Right kidney (tissue), 1 donor: ENCODE measurements at regions not wholly inside any gene's neighbourhood (a gene's known extent, or its start where the extent isn't known, plus 50 kb on each side); places are given as distances from the start of the nearest gene placed in this dataset.
"Not testable (repeated sequence)": the region's sequence is repeated elsewhere in the genome, so short reads cannot be mapped to it uniquely, and the experiment has no call there.

ENCODE experiments used
- DNase-seq: peaks from one replicate; pipeline ENCODE4 v3.0.0-alpha.2; 2016

GRCh38 chr2:164015328-164016123 is 279.7 kb upstream of the FIGN start:
- peak; percentile 31 for DNase-seq

GRCh38 chr2:164014791-164015190 is 279.0 kb upstream of the FIGN start:
- no peak for DNase-seq

GRCh38 chr2:164014068-164014731 is 278.4 kb upstream of the FIGN start:
- DNase-seq, result peak; percentile 21

GRCh38 chr2:164012581-164012980 is 276.8 kb upstream of the FIGN start:
- DNase-seq, result no peak

- no peak for DNase-seq
Measured at GRCh38 chr2:164009756-164010337, 274.0 kb upstream of the FIGN start.

- no peak for DNase-seq
Measured at GRCh38 chr2:164008752-164009151, 272.9 kb upstream of the FIGN start.

- no peak for DNase-seq
Measured at GRCh38 chr2:164006704-164007103, 270.9 kb upstream of the FIGN start.

- DNase-seq, result no peak
Measured at GRCh38 chr2:164000176-164000575, 264.4 kb upstream of the FIGN start.

- DNase-seq, result no peak
Measured at GRCh38 chr2:163997466-163997865, 261.7 kb upstream of the FIGN start.

GRCh38 chr2:163990541-163990940 is 254.7 kb upstream of the FIGN start:
- DNase-seq, result no peak

GRCh38 chr2:163990101-163990500 is 254.3 kb upstream of the FIGN start:
- DNase-seq, result no peak

- no peak for DNase-seq
Measured at GRCh38 chr2:163987175-163987940, 251.6 kb upstream of the FIGN start.

GRCh38 chr2:163984986-163985385 is 249.2 kb upstream of the FIGN start:
- no peak for DNase-seq

GRCh38 chr2:163983911-163984310 is 248.1 kb upstream of the FIGN start:
- no peak for DNase-seq

GRCh38 chr2:163982938-163983337 is 247.1 kb upstream of the FIGN start:
- DNase-seq, result no peak

- DNase-seq, result no peak
Measured at GRCh38 chr2:163974766-163975165, 239.0 kb upstream of the FIGN start.

GRCh38 chr2:163970058-163970813 is 234.4 kb upstream of the FIGN start:
- no peak for DNase-seq

GRCh38 chr2:163964278-163964677 is 228.5 kb upstream of the FIGN start:
- DNase-seq, result not testable (repeated sequence)

- DNase-seq, result no peak
Measured at GRCh38 chr2:163953390-163953907, 217.6 kb upstream of the FIGN start.

GRCh38 chr2:163951312-163951711 is 215.5 kb upstream of the FIGN start:
- no peak for DNase-seq

- DNase-seq, result no peak
Measured at GRCh38 chr2:163949693-163950092, 213.9 kb upstream of the FIGN start.

GRCh38 chr2:163944347-163944737 is 208.5 kb upstream of the FIGN start:
- no peak for DNase-seq
